NCI-H524 (cell line): ENCODE measurements at regions not wholly inside any gene's neighbourhood (a gene's known extent, or its start where the extent isn't known, plus 50 kb on each side); places are given as distances from the start of the nearest gene placed in this dataset.
"Not testable (repeated sequence)": the region's sequence is repeated elsewhere in the genome, so short reads cannot be mapped to it uniquely, and the experiment has no call there.

Source experiments
- DNase-seq, 2 experiments: peaks; one replicate each; lab custom pipeline; 2025; lab: John Stamatoyannopoulos, UW

- DNase-seq, result no peak
Observed at GRCh38 chr10:33657154-33657908, 322.9 kb upstream of the NRP1 start.

DNA sequence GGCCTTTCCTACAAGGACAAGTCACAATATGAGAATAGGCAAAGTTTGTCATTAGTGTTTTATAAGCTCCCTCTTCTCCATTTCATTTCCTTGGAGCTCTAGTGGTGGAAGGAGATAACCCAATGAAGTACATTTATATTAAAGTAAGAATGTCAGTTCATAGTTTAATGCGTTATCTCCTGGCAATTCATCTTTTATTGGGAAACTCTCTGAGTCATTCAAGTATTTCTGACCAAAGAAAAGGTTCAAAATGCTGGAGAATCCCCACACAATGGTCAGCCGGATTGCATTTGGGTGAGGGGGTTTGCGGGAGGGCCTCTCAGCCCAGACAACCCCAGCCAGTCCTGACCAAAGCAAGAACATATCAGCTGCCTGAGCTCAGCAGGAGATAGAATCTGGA lies 321.5 kb upstream of the NRP1 start:
- DNase-seq, result no peak

GRCh38 chr10:33655165-33655815 lies 320.8 kb upstream of the NRP1 start:
- DNase-seq, result no peak

GRCh38 chr10:33653584-33654367 lies 319.3 kb upstream of the NRP1 start:
- no peak for DNase-seq

DNA sequence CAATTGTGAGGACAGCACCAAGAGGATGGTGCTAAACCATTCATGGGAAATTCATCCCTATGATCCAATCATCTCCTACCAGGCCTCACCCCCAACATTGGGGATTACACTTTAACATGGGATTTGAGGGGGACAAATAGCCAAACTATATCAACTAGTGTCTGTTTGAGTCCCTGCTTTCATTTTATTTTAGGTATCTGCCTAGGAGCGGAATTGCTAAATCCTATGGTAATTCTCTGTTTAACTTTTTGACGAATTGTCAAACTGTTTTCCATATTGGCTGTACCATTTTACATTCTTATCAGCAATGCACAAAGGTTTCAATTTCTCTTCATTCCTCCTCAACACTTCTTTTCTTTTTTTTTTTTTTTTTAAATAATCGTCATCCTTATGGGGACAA lies 318.4 kb upstream of the NRP1 start:
- no peak for DNase-seq

DNA sequence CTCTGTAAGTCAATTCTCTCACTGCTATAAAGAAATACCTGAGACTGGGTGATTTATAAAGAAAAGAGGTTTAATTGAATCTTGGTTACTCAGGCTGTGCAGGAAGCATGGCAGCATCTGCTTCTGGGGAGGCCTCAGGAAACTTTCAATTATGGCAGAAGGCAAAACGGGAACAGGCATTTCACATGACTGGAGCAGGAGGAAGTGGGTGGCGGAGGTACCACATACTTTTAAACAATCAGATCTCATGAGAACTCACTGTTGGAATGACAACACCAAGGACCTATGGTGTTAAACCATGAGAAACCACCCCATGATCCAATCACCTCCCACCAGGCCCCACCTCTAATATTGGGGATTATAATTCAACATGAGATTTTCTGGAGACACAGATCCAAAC lies 315.7 kb upstream of the NRP1 start:
- DNase-seq, result not testable (repeated sequence)

- no peak for DNase-seq
Observed at GRCh38 chr10:33643042-33643441, 308.6 kb upstream of the NRP1 start.

DNA sequence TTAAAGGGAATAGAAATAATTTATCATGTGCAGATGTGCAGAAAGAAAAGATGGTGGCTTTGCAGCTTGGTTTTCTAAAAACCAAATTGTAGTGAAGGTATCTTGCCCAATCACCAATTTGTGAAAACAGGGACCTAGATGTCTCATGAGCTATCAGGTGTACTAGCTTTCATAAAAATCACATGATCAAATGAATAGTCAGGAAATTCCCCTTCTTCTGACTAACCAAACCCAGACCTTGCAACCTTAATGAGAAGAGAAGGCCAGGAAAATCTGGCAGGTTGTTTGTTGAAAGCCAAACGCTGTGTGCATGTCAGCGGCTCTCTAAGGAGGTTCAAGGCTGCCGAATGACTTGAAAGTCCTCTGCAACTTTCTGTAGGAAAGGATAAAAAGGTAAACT lies 304.4 kb upstream of the NRP1 start:
- no peak for DNase-seq

- no peak for DNase-seq
Observed at GRCh38 chr10:33638374-33638773, 303.9 kb upstream of the NRP1 start.

DNA sequence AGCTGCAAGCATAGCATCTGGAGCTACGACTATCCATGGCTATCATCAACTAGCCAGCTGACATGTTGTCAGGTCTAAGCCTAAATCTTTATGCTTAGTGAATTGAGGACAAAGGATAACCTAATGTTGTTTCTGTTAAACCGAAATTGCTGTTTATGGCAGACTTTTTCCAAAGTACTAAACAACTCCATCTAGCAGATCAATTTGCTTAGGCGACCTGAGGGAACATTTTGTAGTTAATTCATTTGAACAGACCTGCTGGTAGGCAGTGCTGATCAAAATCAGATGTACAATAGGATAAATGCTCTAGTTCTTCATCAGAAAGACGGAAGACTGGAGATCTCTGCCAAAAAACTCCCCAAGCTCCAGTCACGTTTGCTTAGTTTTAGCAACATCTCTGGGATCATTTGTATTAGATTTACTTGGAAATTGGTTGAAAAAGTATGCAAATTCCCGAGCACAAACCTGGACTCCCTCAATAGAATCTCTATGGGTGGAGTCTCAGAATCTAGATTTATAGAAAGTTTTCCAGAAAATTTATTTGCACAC lies 301.6 kb upstream of the NRP1 start:
- DNase-seq, result no peak

DNA sequence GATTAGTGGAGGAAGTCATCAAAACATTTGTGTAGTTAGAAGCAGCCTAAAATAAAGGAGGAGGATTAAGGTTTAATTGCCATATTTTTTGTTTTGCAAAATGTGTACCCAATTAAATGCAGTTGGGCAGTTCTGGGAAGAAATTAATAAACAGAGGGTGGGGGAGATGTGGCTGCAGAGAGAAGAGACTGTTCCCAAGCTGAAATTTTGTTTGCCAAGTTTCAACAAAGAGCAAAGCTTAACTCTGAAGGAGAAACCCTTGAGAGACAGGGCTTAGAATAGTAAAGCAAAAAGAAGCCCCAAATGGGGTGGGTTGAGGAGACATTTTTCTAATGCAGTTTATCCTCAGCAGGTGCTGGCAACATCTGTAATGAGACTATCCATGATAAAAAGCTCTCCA lies 298.0 kb upstream of the NRP1 start:
- DNase-seq, result no peak

DNA sequence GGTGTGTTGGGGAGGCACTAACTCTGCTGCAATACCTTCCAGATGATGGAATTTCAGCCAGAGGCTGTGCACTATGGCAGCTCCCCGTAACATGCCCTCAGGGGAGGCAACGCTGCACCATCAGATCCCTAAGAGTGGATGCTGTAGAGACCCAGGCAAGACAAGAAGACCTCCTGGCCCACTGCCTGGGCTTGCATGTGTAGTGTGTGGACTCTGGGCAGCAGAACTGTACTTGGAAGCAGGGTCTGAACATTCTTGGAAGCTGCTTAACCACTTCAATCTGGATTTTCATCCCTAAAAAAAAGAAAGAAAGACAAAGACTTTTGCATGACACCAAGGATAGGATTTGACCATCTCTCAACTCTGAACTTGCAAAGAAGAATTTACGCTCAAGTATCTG lies 297.5 kb upstream of the NRP1 start:
- no peak for DNase-seq

- DNase-seq, result no peak
Observed at GRCh38 chr10:33630761-33631160, 296.3 kb upstream of the NRP1 start.

- DNase-seq, result no peak
Observed at GRCh38 chr10:33627611-33628010, 293.1 kb upstream of the NRP1 start.

- DNase-seq, result no peak
Observed at GRCh38 chr10:33626798-33627466, 292.5 kb upstream of the NRP1 start.

GRCh38 chr10:33623669-33624068 lies 289.2 kb upstream of the NRP1 start:
- DNase-seq, result no peak

DNA sequence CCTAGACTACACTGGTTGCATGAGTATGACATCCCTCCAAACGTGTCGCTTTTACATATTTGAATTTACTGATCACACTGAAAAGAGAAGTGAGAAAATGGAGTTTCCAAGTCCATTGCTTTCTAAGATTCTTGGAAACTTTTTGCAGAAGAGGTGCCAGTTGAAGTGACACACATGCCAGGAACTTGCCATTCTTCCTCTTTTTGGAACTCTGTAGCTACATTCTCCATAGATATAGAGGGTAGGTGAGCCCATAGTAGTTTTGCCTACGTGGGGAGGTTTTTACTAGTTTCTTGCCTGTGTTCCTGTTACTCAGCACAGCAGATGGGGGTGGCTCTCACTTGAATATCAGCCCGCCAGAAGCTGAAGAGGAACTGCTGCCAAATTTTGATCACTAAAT lies 286.6 kb upstream of the NRP1 start:
- DNase-seq, result no peak

DNA sequence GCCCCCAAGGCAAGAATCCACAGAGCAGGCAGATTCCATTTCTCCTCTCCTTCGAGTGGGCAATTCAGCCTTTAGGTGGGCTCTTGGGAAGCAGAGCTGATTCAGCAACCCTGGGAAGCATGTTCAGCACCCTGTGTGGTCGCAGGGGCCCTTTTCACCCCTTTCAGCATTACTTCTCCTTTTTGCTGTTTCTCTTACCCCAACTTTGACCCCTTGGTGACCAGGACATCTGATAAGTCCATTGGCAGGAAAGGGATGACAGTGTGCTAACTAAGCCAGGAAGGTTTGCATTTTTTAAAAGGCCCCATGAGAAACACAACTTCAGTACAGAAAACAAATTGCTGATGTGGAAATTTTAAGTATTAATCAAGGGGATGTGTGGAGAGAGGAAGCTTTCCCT lies 283.7 kb upstream of the NRP1 start:
- DNase-seq, result no peak

DNA sequence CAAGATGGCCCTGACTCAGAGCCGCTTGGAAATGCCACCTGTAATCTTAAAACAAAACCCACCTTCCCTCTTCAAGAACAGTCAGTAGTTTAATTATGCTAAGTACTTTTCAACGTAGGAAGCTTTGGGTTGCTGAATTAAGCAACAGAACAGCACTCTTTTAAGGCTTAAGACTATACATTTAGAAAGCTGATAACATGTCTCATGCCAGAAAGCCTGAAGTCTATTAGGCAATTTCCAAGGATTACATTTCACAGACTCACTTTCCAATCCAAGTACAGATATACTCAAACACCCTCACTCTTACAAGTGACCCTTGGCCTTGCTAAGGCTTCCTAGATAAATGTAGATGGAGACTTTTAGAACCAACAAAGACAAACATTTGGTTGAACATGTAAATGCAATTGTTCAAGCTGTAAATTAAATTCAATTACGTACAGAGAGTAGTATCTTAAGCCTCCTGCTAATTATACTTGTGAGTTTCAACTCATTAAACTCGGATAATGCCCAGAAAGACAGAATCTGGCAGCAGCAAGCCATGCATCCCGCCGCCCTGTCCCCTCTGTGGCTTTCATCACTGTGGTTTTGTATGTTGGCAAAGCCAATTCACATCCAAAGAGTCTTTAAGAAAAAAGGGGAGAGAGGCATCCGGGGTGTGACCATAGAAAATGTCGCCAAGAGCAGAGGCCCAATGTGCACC lies 283.1 kb upstream of the NRP1 start:
- DNase-seq, result no peak

- DNase-seq, result no peak
Observed at GRCh38 chr10:33616956-33617355, 282.5 kb upstream of the NRP1 start.

- no peak for DNase-seq
Observed at GRCh38 chr10:33612551-33612950, 278.1 kb upstream of the NRP1 start.

GRCh38 chr10:33612116-33612515 lies 277.6 kb upstream of the NRP1 start:
- DNase-seq, result no peak
